Thyroid gland (tissue), 4 donors: ENCODE measurements at regions not wholly inside any gene's neighbourhood (a gene's known extent, or its start where the extent isn't known, plus 50 kb on each side); places are given as distances from the start of the nearest gene placed in this dataset.

Source experiments
- CTCF ChIP-seq, 6 experiments: fragments of 200-600 bp in 3 of 6; fragments of 450-650 bp in 3 of 6; sonication (generic) in 3 of 6; IDR thresholded peaks; one replicate each; pipeline ENCODE4 v1.5.1; 2016 to 2019; ENCODE audit warnings: antibody characterized with exemption in 6 of 6, mild to moderate bottlenecking in 2 of 6, inconsistent platforms in 1 of 6, moderate library complexity in 1 of 6
- POLR2A ChIP-seq, 2 donors: fragments of 450-650 bp; IDR thresholded peaks; one replicate each; pipeline ENCODE4 v1.6.1; 2017; ENCODE audit warnings: antibody characterized with exemption in 2 of 2, mild to moderate bottlenecking in 2 of 2, moderate library complexity in 1 of 2

GRCh38 chr3:15982667-15983196, 185.0 kb upstream of the ANKRD28 start:
- TF ChIP-seq POLR2A (IDR thresholded peaks at IDR 0.05), result no peak
- TF ChIP-seq CTCF (IDR thresholded peaks at IDR 0.05), result no peak
